ENCODE measurements at regions not wholly inside any gene's neighbourhood (a gene's known extent, or its start where the extent isn't known, plus 50 kb on each side); places are given as distances from the start of the nearest gene placed in this dataset.

GRCh38 chr1:229986737-229987337, 80.2 kb upstream of the GALNT2 start:
- TF ChIP-seq, protein P1, sequence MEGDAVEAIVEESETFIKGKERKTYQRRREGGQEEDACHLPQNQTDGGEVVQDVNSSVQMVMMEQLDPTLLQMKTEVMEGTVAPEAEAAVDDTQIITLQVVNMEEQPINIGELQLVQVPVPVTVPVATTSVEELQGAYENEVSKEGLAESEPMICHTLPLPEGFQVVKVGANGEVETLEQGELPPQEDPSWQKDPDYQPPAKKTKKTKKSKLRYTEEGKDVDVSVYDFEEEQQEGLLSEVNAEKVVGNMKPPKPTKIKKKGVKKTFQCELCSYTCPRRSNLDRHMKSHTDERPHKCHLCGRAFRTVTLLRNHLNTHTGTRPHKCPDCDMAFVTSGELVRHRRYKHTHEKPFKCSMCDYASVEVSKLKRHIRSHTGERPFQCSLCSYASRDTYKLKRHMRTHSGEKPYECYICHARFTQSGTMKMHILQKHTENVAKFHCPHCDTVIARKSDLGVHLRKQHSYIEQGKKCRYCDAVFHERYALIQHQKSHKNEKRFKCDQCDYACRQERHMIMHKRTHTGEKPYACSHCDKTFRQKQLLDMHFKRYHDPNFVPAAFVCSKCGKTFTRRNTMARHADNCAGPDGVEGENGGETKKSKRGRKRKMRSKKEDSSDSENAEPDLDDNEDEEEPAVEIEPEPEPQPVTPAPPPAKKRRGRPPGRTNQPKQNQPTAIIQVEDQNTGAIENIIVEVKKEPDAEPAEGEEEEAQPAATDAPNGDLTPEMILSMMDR (optimal IDR thresholded peaks at IDR 0.05 in 1 of 3, IDR thresholded peaks at IDR 0.05 in 1 of 3, conservative IDR thresholded peaks at IDR 0.05 in 1 of 3; ENCODE audit: extremely low read depth in 1 of 3, insufficient read depth in 2 of 3, low read length in 3 of 3): no peak
- no peak for TF ChIP-seq EZH2 (IDR thresholded peaks at IDR 0.05; ENCODE audit: low read length)

Measured in keratinocyte (primary cell).